HepG2 (cell line): ENCODE measurements at regions not wholly inside any gene's neighbourhood (a gene's known extent, or its start where the extent isn't known, plus 50 kb on each side); places are given as distances from the start of the nearest gene placed in this dataset.

Experiments
- CHCHD3 ChIP-seq: sonication (generic); formaldehyde crosslinking; IDR thresholded peaks from 2 replicates; pipeline ENCODE4 v1.8.0; 2022; ENCODE audit warnings: mild to moderate bottlenecking, missing genetic modification reagents, moderate library complexity
- HES4 ChIP-seq: sonication (generic); formaldehyde crosslinking; IDR thresholded peaks from 2 replicates; pipeline ENCODE4 v1.9.0; 2021; ENCODE audit warnings: mild to moderate bottlenecking, missing genetic modification reagents, borderline replicate concordance
- KDM1A ChIP-seq: IDR thresholded peaks from 2 replicates; pipeline ENCODE4 v1.6.1; 2016; ENCODE audit warnings: missing compliant biosample characterization
- KLF16 ChIP-seq, 2 experiments: sonication (generic) in 1 of 2; formaldehyde crosslinking in 1 of 2; IDR thresholded peaks; 2 replicates each; pipeline versions ENCODE4 v1.6.1 to v1.8.0; 2016 to 2023; ENCODE audit warnings: missing genetic modification reagents in 2 of 2, missing compliant biosample characterization in 1 of 2
- MAZ ChIP-seq, 2 experiments: sonication (generic) in 1 of 2; formaldehyde crosslinking in 1 of 2; IDR thresholded peaks; 2 replicates each; pipeline versions ENCODE4 v1.5.0 to v1.6.1; 2012 to 2020; ENCODE audit warnings: low read depth in 2 of 2, mild to moderate bottlenecking in 2 of 2, borderline replicate concordance in 1 of 2, improper control_type of control experiment in 1 of 2, low read length in 1 of 2, missing genetic modification reagents in 1 of 2, moderate library complexity in 1 of 2
- MBNL3 ChIP-seq: fragments of 250-450 bp; sonication (Bioruptor Pico); conservative IDR thresholded peaks from 2 replicates; pipeline ENCODE4 v1.8.0; 2022; ENCODE audit warnings: mild to moderate bottlenecking, inconsistent platforms
- NFIB ChIP-seq: sonication (generic); formaldehyde crosslinking; IDR thresholded peaks from 2 replicates; pipeline ENCODE4 v1.9.0; 2021; ENCODE audit warnings: missing genetic modification reagents, mild to moderate bottlenecking, borderline replicate concordance
- NR2C2 ChIP-seq: sonication (generic); formaldehyde crosslinking; IDR thresholded peaks from 2 replicates; pipeline ENCODE4 v1.4.0; 2020; ENCODE audit warnings: missing genetic modification reagents, mild to moderate bottlenecking, moderate library complexity, borderline replicate concordance
- PHB2 ChIP-seq: fragments of 450-650 bp; IDR thresholded peaks from 2 replicates; pipeline ENCODE4 v1.6.1; 2018; ENCODE audit not compliant: partially characterized antibody
- PHF5A ChIP-seq: IDR thresholded peaks from one replicate; pipeline ENCODE4 v1.6.1; 2018; ENCODE audit warnings: low read depth, missing genetic modification reagents; ENCODE audit not compliant: unreplicated experiment
- RBM39 ChIP-seq: fragments of 200-400 bp; formaldehyde crosslinking; IDR thresholded peaks from one replicate; pipeline ENCODE4 v1.6.1; 2018; ENCODE audit warnings: antibody characterized with exemption, mild to moderate bottlenecking, low read depth, low read length; ENCODE audit not compliant: poor library complexity, severe bottlenecking
- TAF15 ChIP-seq: fragments of 200-400 bp; formaldehyde crosslinking; IDR thresholded peaks from one replicate; pipeline ENCODE4 v1.6.1; 2018; ENCODE audit warnings: mild to moderate bottlenecking, low read depth, low read length; ENCODE audit not compliant: poor library complexity, severe bottlenecking
- ZFX ChIP-seq: sonication (generic); formaldehyde crosslinking; IDR thresholded peaks from 2 replicates; pipeline ENCODE4 v1.4.0; 2020; ENCODE audit warnings: mild to moderate bottlenecking, low read depth, missing genetic modification reagents, moderate library complexity
- ZNF232 ChIP-seq: sonication (generic); formaldehyde crosslinking; IDR thresholded peaks from 2 replicates; pipeline ENCODE4 v1.4.0; 2020; ENCODE audit warnings: missing genetic modification reagents, borderline replicate concordance
- TF ChIP-seq, protein P1 (sequence below): sonication (generic); formaldehyde crosslinking; IDR thresholded peaks from 2 replicates; pipeline ENCODE4 v1.4.0; 2020; ENCODE audit warnings: missing genetic modification reagents, mild to moderate bottlenecking, borderline replicate concordance
- TF ChIP-seq, protein P2 (sequence below): sonication (generic); formaldehyde crosslinking; IDR thresholded peaks from 2 replicates; pipeline ENCODE4 v1.5.1; 2020; ENCODE audit warnings: missing genetic modification reagents, mild to moderate bottlenecking, borderline replicate concordance
- TF ChIP-seq, protein P3 (sequence below): sonication (generic); formaldehyde crosslinking; IDR thresholded peaks from 2 replicates; pipeline ENCODE4 v1.5.0; 2020; ENCODE audit warnings: missing genetic modification reagents
- TF ChIP-seq, protein P4 (sequence below): sonication (generic); formaldehyde crosslinking; IDR thresholded peaks from 2 replicates; pipeline ENCODE4 v1.4.0; 2020; ENCODE audit warnings: mild to moderate bottlenecking, missing genetic modification reagents
- TF ChIP-seq, protein P5 (sequence below): sonication (generic); formaldehyde crosslinking; IDR thresholded peaks from 2 replicates; pipeline ENCODE4 v1.4.0; 2020; ENCODE audit warnings: missing genetic modification reagents
- TF ChIP-seq, protein P6 (sequence below): sonication (generic); formaldehyde crosslinking; IDR thresholded peaks from 2 replicates; pipeline ENCODE4 v1.9.0; 2021; ENCODE audit warnings: missing genetic modification reagents, borderline replicate concordance

DNA sequence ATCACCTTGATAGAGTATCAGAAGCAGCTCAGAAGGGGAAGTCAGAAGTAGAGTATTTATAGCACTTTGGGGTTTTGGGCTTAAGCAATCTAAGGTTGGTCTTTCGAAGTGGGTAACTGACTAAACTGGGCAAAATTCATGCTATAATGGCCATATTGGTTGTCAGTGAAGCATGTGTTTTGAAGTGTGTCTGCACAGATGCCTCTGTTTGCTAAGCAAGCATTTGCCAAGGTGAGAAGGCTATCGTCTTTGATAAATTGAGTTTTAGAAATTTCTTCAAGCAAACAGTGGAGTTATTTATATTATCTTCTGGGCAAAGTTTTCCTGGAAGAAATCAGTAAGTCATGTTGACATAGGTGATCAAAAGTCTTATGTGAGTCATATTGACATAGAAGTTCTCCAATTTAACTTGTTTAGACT, 412.8 kb upstream of the TGFBR2 start (continued):
- TF ChIP-seq, protein P1, sequence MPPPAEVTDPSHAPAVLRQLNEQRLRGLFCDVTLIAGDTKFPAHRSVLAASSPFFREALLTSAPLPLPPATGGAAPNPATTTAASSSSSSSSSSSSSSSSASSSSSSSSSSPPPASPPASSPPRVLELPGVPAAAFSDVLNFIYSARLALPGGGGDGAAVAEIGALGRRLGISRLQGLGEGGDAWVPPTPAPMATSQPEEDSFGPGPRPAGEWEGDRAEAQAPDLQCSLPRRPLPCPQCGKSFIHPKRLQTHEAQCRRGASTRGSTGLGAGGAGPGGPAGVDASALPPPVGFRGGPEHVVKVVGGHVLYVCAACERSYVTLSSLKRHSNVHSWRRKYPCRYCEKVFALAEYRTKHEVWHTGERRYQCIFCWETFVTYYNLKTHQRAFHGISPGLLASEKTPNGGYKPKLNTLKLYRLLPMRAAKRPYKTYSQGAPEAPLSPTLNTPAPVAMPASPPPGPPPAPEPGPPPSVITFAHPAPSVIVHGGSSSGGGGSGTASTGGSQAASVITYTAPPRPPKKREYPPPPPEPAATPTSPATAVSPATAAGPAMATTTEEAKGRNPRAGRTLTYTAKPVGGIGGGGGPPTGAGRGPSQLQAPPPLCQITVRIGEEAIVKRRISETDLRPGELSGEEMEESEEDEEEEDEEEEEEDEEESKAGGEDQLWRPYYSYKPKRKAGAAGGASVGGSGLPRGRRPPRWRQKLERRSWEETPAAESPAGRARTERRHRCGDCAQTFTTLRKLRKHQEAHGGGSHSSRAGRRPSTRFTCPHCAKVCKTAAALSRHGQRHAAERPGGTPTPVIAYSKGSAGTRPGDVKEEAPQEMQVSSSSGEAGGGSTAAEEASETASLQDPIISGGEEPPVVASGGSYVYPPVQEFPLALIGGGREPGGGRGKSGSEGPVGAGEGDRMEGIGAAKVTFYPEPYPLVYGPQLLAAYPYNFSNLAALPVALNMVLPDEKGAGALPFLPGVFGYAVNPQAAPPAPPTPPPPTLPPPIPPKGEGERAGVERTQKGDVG: no peak
- TF ChIP-seq KDM1A: no peak
- no peak for TF ChIP-seq ZFX (CRISPR knock-in tag)
- no peak for TF ChIP-seq ZNF232 (CRISPR knock-in tag)
- TF ChIP-seq, protein P2, sequence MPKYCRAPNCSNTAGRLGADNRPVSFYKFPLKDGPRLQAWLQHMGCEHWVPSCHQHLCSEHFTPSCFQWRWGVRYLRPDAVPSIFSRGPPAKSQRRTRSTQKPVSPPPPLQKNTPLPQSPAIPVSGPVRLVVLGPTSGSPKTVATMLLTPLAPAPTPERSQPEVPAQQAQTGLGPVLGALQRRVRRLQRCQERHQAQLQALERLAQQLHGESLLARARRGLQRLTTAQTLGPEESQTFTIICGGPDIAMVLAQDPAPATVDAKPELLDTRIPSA (CRISPR knock-in tag): no peak
- no peak for TF ChIP-seq NR2C2
- no peak for TF ChIP-seq RBM39
- TF ChIP-seq PHF5A (CRISPR knock-in tag): no peak
- TF ChIP-seq, protein P3, sequence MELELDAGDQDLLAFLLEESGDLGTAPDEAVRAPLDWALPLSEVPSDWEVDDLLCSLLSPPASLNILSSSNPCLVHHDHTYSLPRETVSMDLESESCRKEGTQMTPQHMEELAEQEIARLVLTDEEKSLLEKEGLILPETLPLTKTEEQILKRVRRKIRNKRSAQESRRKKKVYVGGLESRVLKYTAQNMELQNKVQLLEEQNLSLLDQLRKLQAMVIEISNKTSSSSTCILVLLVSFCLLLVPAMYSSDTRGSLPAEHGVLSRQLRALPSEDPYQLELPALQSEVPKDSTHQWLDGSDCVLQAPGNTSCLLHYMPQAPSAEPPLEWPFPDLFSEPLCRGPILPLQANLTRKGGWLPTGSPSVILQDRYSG: no peak
- no peak for TF ChIP-seq MBNL3 (CRISPR knock-in tag)
- no peak for TF ChIP-seq PHB2
- TF ChIP-seq, protein P4, sequence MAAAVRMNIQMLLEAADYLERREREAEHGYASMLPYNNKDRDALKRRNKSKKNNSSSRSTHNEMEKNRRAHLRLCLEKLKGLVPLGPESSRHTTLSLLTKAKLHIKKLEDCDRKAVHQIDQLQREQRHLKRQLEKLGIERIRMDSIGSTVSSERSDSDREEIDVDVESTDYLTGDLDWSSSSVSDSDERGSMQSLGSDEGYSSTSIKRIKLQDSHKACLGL (CRISPR knock-in tag): no peak
- no peak for TF ChIP-seq KLF16 (CRISPR knock-in tag; IDR thresholded peaks at IDR 0.05)
- TF ChIP-seq MAZ (IDR thresholded peaks at IDR 0.05; ENCODE audit: borderline replicate concordance, low read depth, low read length): no peak
- no peak for TF ChIP-seq MAZ (CRISPR knock-in tag; IDR thresholded peaks at IDR 0.05; ENCODE audit: low read depth)
- TF ChIP-seq TAF15: no peak
- TF ChIP-seq, protein P5, sequence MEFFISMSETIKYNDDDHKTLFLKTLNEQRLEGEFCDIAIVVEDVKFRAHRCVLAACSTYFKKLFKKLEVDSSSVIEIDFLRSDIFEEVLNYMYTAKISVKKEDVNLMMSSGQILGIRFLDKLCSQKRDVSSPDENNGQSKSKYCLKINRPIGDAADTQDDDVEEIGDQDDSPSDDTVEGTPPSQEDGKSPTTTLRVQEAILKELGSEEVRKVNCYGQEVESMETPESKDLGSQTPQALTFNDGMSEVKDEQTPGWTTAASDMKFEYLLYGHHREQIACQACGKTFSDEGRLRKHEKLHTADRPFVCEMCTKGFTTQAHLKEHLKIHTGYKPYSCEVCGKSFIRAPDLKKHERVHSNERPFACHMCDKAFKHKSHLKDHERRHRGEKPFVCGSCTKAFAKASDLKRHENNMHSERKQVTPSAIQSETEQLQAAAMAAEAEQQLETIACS (CRISPR knock-in tag): no peak
- no peak for TF ChIP-seq HES4 (CRISPR knock-in tag)
- TF ChIP-seq CHCHD3 (CRISPR knock-in tag): no peak
- TF ChIP-seq, protein P6, sequence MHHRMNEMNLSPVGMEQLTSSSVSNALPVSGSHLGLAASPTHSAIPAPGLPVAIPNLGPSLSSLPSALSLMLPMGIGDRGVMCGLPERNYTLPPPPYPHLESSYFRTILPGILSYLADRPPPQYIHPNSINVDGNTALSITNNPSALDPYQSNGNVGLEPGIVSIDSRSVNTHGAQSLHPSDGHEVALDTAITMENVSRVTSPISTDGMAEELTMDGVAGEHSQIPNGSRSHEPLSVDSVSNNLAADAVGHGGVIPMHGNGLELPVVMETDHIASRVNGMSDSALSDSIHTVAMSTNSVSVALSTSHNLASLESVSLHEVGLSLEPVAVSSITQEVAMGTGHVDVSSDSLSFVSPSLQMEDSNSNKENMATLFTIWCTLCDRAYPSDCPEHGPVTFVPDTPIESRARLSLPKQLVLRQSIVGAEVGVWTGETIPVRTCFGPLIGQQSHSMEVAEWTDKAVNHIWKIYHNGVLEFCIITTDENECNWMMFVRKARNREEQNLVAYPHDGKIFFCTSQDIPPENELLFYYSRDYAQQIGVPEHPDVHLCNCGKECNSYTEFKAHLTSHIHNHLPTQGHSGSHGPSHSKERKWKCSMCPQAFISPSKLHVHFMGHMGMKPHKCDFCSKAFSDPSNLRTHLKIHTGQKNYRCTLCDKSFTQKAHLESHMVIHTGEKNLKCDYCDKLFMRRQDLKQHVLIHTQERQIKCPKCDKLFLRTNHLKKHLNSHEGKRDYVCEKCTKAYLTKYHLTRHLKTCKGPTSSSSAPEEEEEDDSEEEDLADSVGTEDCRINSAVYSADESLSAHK: no peak
- TF ChIP-seq NFIB (CRISPR knock-in tag): no peak
